Heart left ventricle (tissue), 16 donors: ENCODE measurements at regions not wholly inside any gene's neighbourhood (a gene's known extent, or its start where the extent isn't known, plus 50 kb on each side); places are given as distances from the start of the nearest gene placed in this dataset.

Experiments
- ATAC-seq, 4 donors: fragments of 200-7000 bp; cut with Tn5 transposase; one replicate each; pipeline ENCODE4 v1.9.1; 2020 to 2022; ENCODE audit warnings: moderate library complexity in 4 of 4, mild to moderate bottlenecking in 3 of 4, moderate number of reproducible peaks in 1 of 4
- DNase-seq, 5 donors: peaks; one replicate each; pipeline ENCODE4 v3.0.0-alpha.2; 2020
- H3K27ac ChIP-seq, 12 donors: fragments of 200-600 bp; sonication (generic) in 4 of 12; one replicate each; pipeline versions ENCODE4 v1.5.0 to v1.8.0; 2016 to 2022; ENCODE audit warnings: mild to moderate bottlenecking in 2 of 12
- H3K27me3 ChIP-seq, 9 donors: fragments of 200-600 bp; sonication (generic) in 2 of 9; one replicate each; pipeline versions ENCODE4 v1.5.1 to v1.8.0; 2016 to 2022; ENCODE audit warnings: mild to moderate bottlenecking in 3 of 9
- H3K36me3 ChIP-seq, 9 donors: fragments of 200-600 bp; sonication (generic) in 2 of 9; one replicate each; pipeline versions ENCODE4 v1.5.0 to v1.8.0; 2018 to 2022; ENCODE audit warnings: mild to moderate bottlenecking in 2 of 9
- H3K4me1 ChIP-seq, 12 donors: fragments of 200-600 bp; sonication (generic) in 4 of 12; one replicate each; pipeline versions ENCODE4 v1.5.0 to v1.8.0; 2016 to 2022; ENCODE audit warnings: mild to moderate bottlenecking in 3 of 12
- H3K4me3 ChIP-seq, 12 donors: fragments of 200-600 bp; sonication (generic) in 4 of 12; one replicate each; pipeline versions ENCODE4 v1.5.0 to v1.8.0; 2017 to 2022; ENCODE audit warnings: mild to moderate bottlenecking in 9 of 12, moderate library complexity in 4 of 12
- H3K9me3 ChIP-seq, 12 donors: fragments of 200-600 bp; sonication (generic) in 4 of 12; one replicate each; pipeline versions ENCODE4 v1.5.0 to v1.8.0; 2016 to 2022; ENCODE audit warnings: mild to moderate bottlenecking in 1 of 12
- CTCF ChIP-seq, 12 donors: fragments of 200-600 bp; sonication (generic) in 4 of 12; IDR thresholded peaks; one replicate each; pipeline versions ENCODE4 v1.5.0 to v1.8.0; 2018 to 2022; ENCODE audit warnings: antibody characterized with exemption in 12 of 12, mild to moderate bottlenecking in 5 of 12
- POLR2A ChIP-seq, 2 donors: fragments of 450-650 bp; IDR thresholded peaks; one replicate each; pipeline ENCODE4 v1.6.1; 2017; ENCODE audit warnings: antibody characterized with exemption in 2 of 2, mild to moderate bottlenecking in 2 of 2, moderate library complexity in 2 of 2
- WGBS, 4 donors: extraction: QIAGEN DNeasy Blood & Tissue Kit in 2 of 4; methylation state at CpG; one replicate each; pipeline versions ENCODE4 v1.1.5 to v1.1.7; 2013 to 2018; 5-methylcytosine and 5-hydroxymethylcytosine counted together
- intact Hi-C, 10 donors: fragments of 100-400 bp; cut with DNase I; formaldehyde crosslinking; loops; one replicate each; pipeline versions ENCODE4 v1.11.1 to v1.14.2; 2022
- donor health status: ischemic (EF 13 %, LVEDD 7.1; RV severe dilation, severe dysfunction).
- donor health status: healthy with polysubstance abuse.
- donor health status: DM: no; HTN: yes; CAD: no.
- donor health status: DM: no; HTN: no; CAD: no.
- donor health status: ischemic (EF 25% LVEDD 6.9; RV normal size, moderate dysfunction).
- donor health status: ischemic (EF 25% LVEDD 5.7; RV mildly dilated, moderate dysfunction).
- donor health status: healthy.
- donor health status: DM: yes; HTN: yes; CAD: no.
- donor health status: ischemic (EF 35%, LVEDD 5.7; RV mildly dilated, moderate dysfunction).
- donor health status: nonischemic (EF 11% LVEDD 7.7; RV severe dilation, severe dysfunction).
- donor health status: DM: yes; HTN: yes; CAD: no.
- donor health status: PGD.
- donor health status: ischemic (EF 29% LVEDD 5.4; RV normal size, mild dysfunction).
- donor health status: nonischemic (EF 23%, LVEDD 6.1; RV moderate dilation, normal function).

GRCh38 chr6:138648127-138648526 is 125.4 kb upstream of the CCDC28A start:
- no peaks in the 10 kb centered on the region for H3K27me3 ChIP-seq
- ATAC-seq, result no peak
- WGBS, 4 donors, result 95 to 98% (median 96%) methylated on average over 4 of the region's 4 CpGs
- TF ChIP-seq CTCF (IDR thresholded peaks at IDR 0.05) (no peak), POLR2A (IDR thresholded peaks at IDR 0.05) (no peak)
- intact Hi-C loops, result no loop called here
- H3K9me3 ChIP-seq, result no peaks in the 10 kb centered on the region
- no peak for DNase-seq
- H3K27ac ChIP-seq, result no peak overlapping the region
- H3K36me3 ChIP-seq, result no peaks in the 10 kb centered on the region
- peaks cover 0 to 6% (median 0%) of the 10 kb centered on the region in 12 donors for H3K4me1 ChIP-seq
- no peak overlapping the region for H3K4me3 ChIP-seq

- no peak for TF ChIP-seq CTCF (IDR thresholded peaks at IDR 0.05)
- no peak for TF ChIP-seq POLR2A (IDR thresholded peaks at IDR 0.05)
- DNase-seq, result no peak
- no peak overlapping the region for H3K4me3 ChIP-seq
- intact Hi-C loops, result no loop called here
- no peak for ATAC-seq
- H3K4me1 ChIP-seq, result peaks cover 0 to 17% (median 1%) of the 10 kb centered on the region in 12 donors
- 92 to 97% (median 96%) methylated on average over 4 of the region's 4 CpGs for WGBS, 4 donors
- H3K27me3 ChIP-seq, result no peaks in the 10 kb centered on the region
- H3K9me3 ChIP-seq, result no peaks in the 10 kb centered on the region
- H3K27ac ChIP-seq, result no peak overlapping the region
- H3K36me3 ChIP-seq, result no peaks in the 10 kb centered on the region
Observed at GRCh38 chr6:138651491-138651890, 122.1 kb upstream of the CCDC28A start.

GRCh38 chr6:138652824-138653223 is 120.7 kb upstream of the CCDC28A start:
- no peaks in the 10 kb centered on the region for H3K9me3 ChIP-seq
- TF ChIP-seq CTCF (IDR thresholded peaks at IDR 0.05) (no peak), POLR2A (IDR thresholded peaks at IDR 0.05) (no peak)
- H3K36me3 ChIP-seq, result no peaks in the 10 kb centered on the region
- no peak overlapping the region for H3K4me3 ChIP-seq
- intact Hi-C loops, result no loop called here
- no peak for ATAC-seq
- DNase-seq, result no peak
- H3K27me3 ChIP-seq, result no peaks in the 10 kb centered on the region
- H3K27ac ChIP-seq, result no peak overlapping the region
- 78 to 84% (median 80%) methylated on average over 1 of the region's 1 CpG for WGBS, 4 donors
- H3K4me1 ChIP-seq, result peaks cover 0 to 17% (median 1%) of the 10 kb centered on the region in 12 donors

GRCh38 chr6:138653435-138653834 is 120.1 kb upstream of the CCDC28A start:
- DNase-seq (no peak), ATAC-seq (no peak)
- intact Hi-C loops, result no loop called here
- H3K27me3 ChIP-seq, result no peaks in the 10 kb centered on the region
- no peak overlapping the region for H3K4me3 ChIP-seq
- H3K36me3 ChIP-seq, result no peaks in the 10 kb centered on the region
- WGBS, 4 donors, result 70 to 91% (median 88%) methylated on average over 6 of the region's 6 CpGs
- TF ChIP-seq POLR2A (IDR thresholded peaks at IDR 0.05) (no peak), CTCF (IDR thresholded peaks at IDR 0.05) (no peak)
- peaks cover 0 to 17% (median 1%) of the 10 kb centered on the region in 12 donors for H3K4me1 ChIP-seq
- no peak overlapping the region for H3K27ac ChIP-seq
- no peaks in the 10 kb centered on the region for H3K9me3 ChIP-seq
